Activated T-cell treated with anti-CD3 and anti-CD28 coated beads, Interleukin-2, amount 50 U/mL, for 4 hours (primary cell): ENCODE measurements at regions not wholly inside any gene's neighbourhood (a gene's known extent, or its start where the extent isn't known, plus 50 kb on each side); places are given as distances from the start of the nearest gene placed in this dataset.
"Not testable (repeated sequence)": the region's sequence is repeated elsewhere in the genome, so short reads cannot be mapped to it uniquely, and the experiment has no call there.

Experiments used
- ATAC-seq, 2 donors: fragments of 200-7000 bp; cut with Tn5 transposase; one replicate each; pipeline ENCODE4 v1.10.0; 2021
- DNase-seq: peaks from one replicate; pipeline ENCODE4 v3.0.0-alpha.2; 2020
- H3K27me3 Mint-ChIP-seq: one replicate; pipeline ENCODE4 v1.8.0; 2021; ENCODE audit warnings: low read depth, mixed read lengths
- H3K36me3 Mint-ChIP-seq: one replicate; pipeline ENCODE4 v1.8.0; 2022; ENCODE audit warnings: mixed read lengths; ENCODE audit not compliant: insufficient read depth
- H3K4me1 Mint-ChIP-seq: one replicate; pipeline ENCODE4 v1.8.0; 2021; ENCODE audit warnings: low read depth, mixed read lengths
- H3K4me3 Mint-ChIP-seq: one replicate; pipeline ENCODE4 v1.8.0; 2021; ENCODE audit warnings: mild to moderate bottlenecking, moderate library complexity, mixed read lengths
- H3K9me3 Mint-ChIP-seq: one replicate; pipeline ENCODE4 v1.8.0; 2021; ENCODE audit warnings: mixed read lengths

DNA sequence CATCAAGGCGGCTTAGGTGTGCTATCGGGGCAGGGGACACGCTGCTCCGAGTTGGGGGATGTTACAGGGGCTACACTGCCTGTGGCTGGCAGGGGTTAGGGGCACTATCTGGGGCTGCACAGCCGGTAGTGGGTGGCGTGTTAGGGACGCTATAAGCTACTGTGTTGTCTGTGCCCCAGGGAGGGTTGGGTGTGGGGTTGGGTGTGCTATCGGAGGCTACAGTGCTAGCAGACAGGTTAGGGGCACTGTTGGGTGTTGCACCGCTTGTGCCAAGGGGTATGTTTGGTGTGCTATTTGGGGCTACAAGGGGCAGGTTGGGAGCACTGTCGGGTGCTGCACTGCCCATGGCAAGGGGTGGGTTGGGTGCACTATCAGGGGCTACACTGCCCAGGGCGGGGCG is 120.2 kb upstream of the VPREB1 start:
- Mint-ChIP-seq H3K36me3 (no peaks in the 10 kb centered on the region), H3K4me3 (no peak overlapping the region), H3K9me3 (no peaks in the 10 kb centered on the region), H3K27me3 (peaks cover 10% of the 10 kb centered on the region), H3K4me1 (no peaks in the 10 kb centered on the region)
- DNase-seq, result no peak
- ATAC-seq, result no peak

- H3K9me3 Mint-ChIP-seq, result no peaks in the 10 kb centered on the region
- DNase-seq (no peak), ATAC-seq (no peak)
- H3K4me3 Mint-ChIP-seq, result no peak overlapping the region
- H3K36me3 Mint-ChIP-seq, result no peaks in the 10 kb centered on the region
- H3K4me1 Mint-ChIP-seq, result no peaks in the 10 kb centered on the region
- peaks cover 14% of the 10 kb centered on the region for H3K27me3 Mint-ChIP-seq
Measured at GRCh38 chr22:22123960-22124278, 120.7 kb upstream of the VPREB1 start.

GRCh38 chr22:22123118-22123959 is 121.2 kb upstream of the VPREB1 start:
- no peak for ATAC-seq
- DNase-seq, result no peak
- no peaks in the 10 kb centered on the region for H3K36me3 Mint-ChIP-seq
- H3K27me3 Mint-ChIP-seq, result peaks cover 15% of the 10 kb centered on the region
- H3K4me1 Mint-ChIP-seq, result peaks cover 1% of the 10 kb centered on the region
- H3K4me3 Mint-ChIP-seq, result no peak overlapping the region
- H3K9me3 Mint-ChIP-seq, result no peaks in the 10 kb centered on the region

GRCh38 chr22:22122348-22123117 is 122.1 kb upstream of the VPREB1 start:
- Mint-ChIP-seq H3K9me3 (no peaks in the 10 kb centered on the region), H3K36me3 (no peaks in the 10 kb centered on the region), H3K4me1 (peaks cover 3% of the 10 kb centered on the region), H3K27me3 (peaks cover 17% of the 10 kb centered on the region), H3K4me3 (no peak overlapping the region)
- no peak for ATAC-seq
- no peak for DNase-seq

- peaks cover 20% of the 10 kb centered on the region for H3K27me3 Mint-ChIP-seq
- ATAC-seq (no peak), DNase-seq (no peak)
- no peaks in the 10 kb centered on the region for H3K9me3 Mint-ChIP-seq
- no peaks in the 10 kb centered on the region for H3K36me3 Mint-ChIP-seq
- H3K4me1 Mint-ChIP-seq, result peaks cover 3% of the 10 kb centered on the region
- H3K4me3 Mint-ChIP-seq, result no peak overlapping the region
Measured at GRCh38 chr22:22121445-22121844, 123.1 kb upstream of the VPREB1 start.

GRCh38 chr22:22120160-22120559 is 124.4 kb upstream of the VPREB1 start:
- H3K36me3 Mint-ChIP-seq, result no peaks in the 10 kb centered on the region
- DNase-seq, result no peak

GRCh38 chr22:22118987-22119386 is 125.6 kb upstream of the VPREB1 start:
- no peak overlapping the region for H3K4me3 Mint-ChIP-seq
- H3K9me3 Mint-ChIP-seq, result no peaks in the 10 kb centered on the region
- H3K27me3 Mint-ChIP-seq, result peaks cover 21% of the 10 kb centered on the region
- ATAC-seq, result no peak
- peaks cover 3% of the 10 kb centered on the region for H3K4me1 Mint-ChIP-seq
- no peak for DNase-seq
- no peaks in the 10 kb centered on the region for H3K36me3 Mint-ChIP-seq

More at GRCh38 chr22:22120160-22120559, 124.4 kb upstream of the VPREB1 start:
- Mint-ChIP-seq H3K9me3 (no peaks in the 10 kb centered on the region), H3K4me1 (peaks cover 3% of the 10 kb centered on the region), H3K4me3 (no peak overlapping the region), H3K27me3 (peaks cover 21% of the 10 kb centered on the region)
- no peak for ATAC-seq

DNA sequence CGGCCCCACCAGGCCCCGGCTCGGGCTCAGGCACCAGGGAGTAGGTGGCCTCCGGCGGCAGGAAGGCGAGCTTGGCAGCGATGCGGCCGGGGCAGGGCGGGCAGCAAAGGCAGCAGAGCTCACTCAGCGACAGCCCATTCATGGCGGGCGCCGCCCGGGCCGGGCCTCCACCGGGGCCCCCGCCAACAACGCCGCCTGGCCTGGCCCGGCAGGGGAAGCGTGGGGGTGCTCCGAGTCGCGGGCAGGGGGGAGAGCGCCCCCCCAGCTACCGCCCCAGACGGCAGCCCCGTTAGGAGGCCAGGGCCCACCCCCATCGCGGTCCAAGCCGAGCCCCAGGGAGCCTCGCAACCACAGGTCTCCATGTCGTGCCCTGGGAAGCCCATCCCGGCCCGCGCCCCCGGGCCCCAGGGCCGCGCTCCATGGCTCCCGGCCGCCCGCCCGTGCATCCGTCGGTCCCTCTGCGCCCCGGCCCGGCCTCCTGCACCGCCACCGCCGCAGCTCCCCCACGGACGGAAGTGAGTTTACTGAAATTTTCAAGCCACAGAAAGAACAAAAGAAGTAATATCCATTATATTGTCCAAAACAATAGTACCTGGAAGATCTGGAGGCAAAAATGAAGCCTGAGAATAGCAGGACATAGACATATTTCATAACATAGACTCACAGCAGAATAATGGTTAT is 126.6 kb upstream of the VPREB1 start:
- DNase-seq, H3K9me3 Mint-ChIP-seq, ATAC-seq, H3K36me3 Mint-ChIP-seq, H3K4me1 Mint-ChIP-seq: not testable (repeated sequence)
- Mint-ChIP-seq H3K27me3 (peaks cover 19% of the 10 kb centered on the region), H3K4me3 (peak overlapping the region; percentile 37)

GRCh38 chr22:22116997-22117770 is 127.4 kb upstream of the VPREB1 start:
- Mint-ChIP-seq H3K27me3 (peaks cover 19% of the 10 kb centered on the region), H3K4me3 (peak overlapping the region; percentile 62)
- not testable (repeated sequence) for ATAC-seq, DNase-seq, H3K4me1 Mint-ChIP-seq, H3K36me3 Mint-ChIP-seq, H3K9me3 Mint-ChIP-seq

DNA sequence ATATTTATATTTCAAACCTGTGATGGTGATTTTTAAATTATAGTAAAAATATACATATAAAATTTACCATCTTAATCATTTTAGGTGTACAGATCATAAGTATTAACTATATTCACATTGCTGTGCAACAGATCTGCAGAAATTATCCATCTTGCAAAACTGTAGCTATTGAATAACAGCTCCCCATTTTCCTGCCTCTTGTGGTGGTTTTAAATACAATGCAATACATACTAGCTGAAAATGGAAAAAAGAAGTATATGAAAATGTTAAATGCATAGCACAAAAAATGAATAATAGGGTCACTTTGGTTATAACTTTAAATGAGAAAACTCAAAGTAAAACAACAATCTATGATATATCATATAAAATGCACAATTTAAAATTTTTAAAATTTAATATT is 130.9 kb upstream of the VPREB1 start:
- H3K4me3 Mint-ChIP-seq, result no peak overlapping the region
- H3K36me3 Mint-ChIP-seq, result no peaks in the 10 kb centered on the region
- ATAC-seq, result no peak

DNA sequence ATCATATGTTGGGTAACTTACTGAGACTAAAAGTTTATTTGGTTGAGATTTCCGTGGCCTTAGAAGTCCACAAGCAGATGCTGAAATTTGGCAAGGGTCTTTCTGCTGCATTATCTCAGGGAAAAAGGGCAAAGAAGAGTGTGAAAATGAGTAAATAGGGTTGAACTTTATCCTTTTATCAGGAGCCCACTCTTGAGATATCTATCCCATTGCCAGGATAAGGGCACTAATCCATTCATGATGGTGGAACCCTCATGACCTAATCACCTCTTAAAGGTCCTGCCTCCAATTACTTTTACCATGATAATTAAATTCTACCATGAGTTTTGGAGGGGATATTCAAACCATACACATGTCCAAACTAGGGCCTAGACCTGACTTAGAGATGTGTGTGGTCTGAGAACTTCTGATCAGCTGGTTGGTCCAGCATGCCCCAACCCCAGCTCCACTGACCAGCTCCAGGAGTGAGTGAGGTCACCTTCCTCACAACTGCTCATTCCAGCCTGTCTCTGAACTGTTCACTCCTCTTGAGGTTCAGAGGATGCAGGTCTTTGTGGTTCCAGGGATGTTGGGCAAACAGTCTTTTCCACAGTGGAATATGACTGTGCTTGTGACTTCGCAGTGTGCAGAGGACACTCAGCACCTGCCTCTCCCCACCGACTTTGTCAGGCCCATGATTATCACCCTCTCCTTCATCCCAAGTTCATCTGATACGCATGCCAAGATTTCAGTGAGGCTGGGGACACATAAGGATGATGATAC is 130.1 kb upstream of the TOP3B start:
- no peak for ATAC-seq
- H3K27me3 Mint-ChIP-seq, result peaks cover 4% of the 10 kb centered on the region

More for the DNA sequence above, 130.9 kb upstream of the VPREB1 start:
- Mint-ChIP-seq H3K27me3 (peaks cover 9% of the 10 kb centered on the region), H3K9me3 (no peaks in the 10 kb centered on the region), H3K4me1 (peaks cover 19% of the 10 kb centered on the region)
- no peak for DNase-seq

DNA sequence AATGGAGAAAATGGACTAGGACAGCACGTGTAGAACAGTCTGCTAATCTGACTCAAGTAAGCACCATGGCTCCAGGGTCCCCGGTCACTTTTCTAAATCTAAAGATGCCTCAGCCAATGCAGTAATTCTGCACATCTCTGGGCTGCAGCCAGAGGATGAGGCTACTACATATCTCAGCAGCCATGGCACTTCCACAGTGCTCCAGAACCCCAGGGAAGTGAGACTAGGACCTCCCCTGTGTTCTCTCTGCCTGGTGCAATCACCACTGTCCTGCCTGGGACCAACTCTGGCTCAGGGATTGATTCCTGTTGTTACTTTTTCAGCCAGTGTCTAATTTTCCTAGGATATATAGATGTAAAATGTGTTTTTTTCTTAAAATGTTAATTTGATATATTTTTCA is 129.4 kb upstream of the TOP3B start:
- Mint-ChIP-seq H3K4me3 (no peak overlapping the region), H3K27me3 (peaks cover 2% of the 10 kb centered on the region), H3K4me1 (peaks cover 16% of the 10 kb centered on the region), H3K9me3 (no peaks in the 10 kb centered on the region), H3K36me3 (no peaks in the 10 kb centered on the region)
- no peak for ATAC-seq
- DNase-seq, result no peak

More for the DNA sequence above, 130.1 kb upstream of the TOP3B start:
- peaks cover 16% of the 10 kb centered on the region for H3K4me1 Mint-ChIP-seq
- H3K9me3 Mint-ChIP-seq, result no peaks in the 10 kb centered on the region
- no peak overlapping the region for H3K4me3 Mint-ChIP-seq
- no peak for DNase-seq
- H3K36me3 Mint-ChIP-seq, result no peaks in the 10 kb centered on the region

GRCh38 chr22:22111267-22111751 is 128.7 kb upstream of the TOP3B start:
- Mint-ChIP-seq H3K27me3 (peaks cover under 1% of the 10 kb centered on the region), H3K36me3 (no peaks in the 10 kb centered on the region), H3K4me1 (peaks cover 16% of the 10 kb centered on the region), H3K9me3 (no peaks in the 10 kb centered on the region), H3K4me3 (no peak overlapping the region)
- DNase-seq (no peak), ATAC-seq (peak; percentile 87 to 90)
